Prostate gland (tissue), 2 donors: ENCODE measurements at regions not wholly inside any gene's neighbourhood (a gene's known extent, or its start where the extent isn't known, plus 50 kb on each side); places are given as distances from the start of the nearest gene placed in this dataset.
"Not testable (repeated sequence)": the region's sequence is repeated elsewhere in the genome, so short reads cannot be mapped to it uniquely, and the experiment has no call there.

Experiments used
- CTCF ChIP-seq, 4 experiments: fragments of 200-600 bp in 2 of 4; fragments of 450-650 bp in 2 of 4; sonication (generic) in 2 of 4; IDR thresholded peaks; 1 replicate in 3 of 4; 2 replicates in 1 of 4; pipeline ENCODE4 v1.5.1; 2016 to 2019; ENCODE audit warnings: antibody characterized with exemption in 4 of 4, mild to moderate bottlenecking in 2 of 4, moderate library complexity in 2 of 4
- POLR2A ChIP-seq: fragments of 450-650 bp; IDR thresholded peaks from one replicate; pipeline ENCODE4 v1.6.1; 2016; ENCODE audit warnings: antibody characterized with exemption, mild to moderate bottlenecking

DNA sequence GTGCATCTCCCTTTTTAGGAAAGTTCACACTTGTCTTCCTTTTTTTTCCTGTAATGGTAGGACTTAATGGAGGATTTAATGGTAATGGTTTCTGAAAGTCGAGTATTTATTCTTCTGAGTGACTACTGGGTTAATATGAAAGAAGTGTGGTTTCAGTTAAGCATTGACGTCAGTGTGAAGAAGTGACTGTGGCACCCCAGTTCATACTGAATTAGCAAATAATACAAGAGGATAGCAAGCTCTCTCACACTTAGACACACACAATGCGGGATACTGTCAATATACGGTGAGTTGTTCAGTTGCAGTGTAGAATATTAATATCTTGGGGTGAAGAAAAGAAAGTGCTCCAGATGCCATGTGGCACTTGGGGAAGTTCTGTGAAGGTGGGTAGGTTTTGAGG lies 167.6 kb upstream of the GOLGA6L22 start:
- not testable (repeated sequence) for TF ChIP-seq CTCF (IDR thresholded peaks at IDR 0.05); POLR2A
